Erythroblast (primary cell): ENCODE measurements at regions not wholly inside any gene's neighbourhood (a gene's known extent, or its start where the extent isn't known, plus 50 kb on each side); places are given as distances from the start of the nearest gene placed in this dataset.

Experiments used
- GATA1 ChIP-seq: IDR thresholded peaks from 2 replicates; pipeline ENCODE4 v1.6.1; 2011; ENCODE audit warnings: low read depth, mild to moderate bottlenecking, control low read depth, low read length, moderate library complexity
- POLR2A ChIP-seq: IDR thresholded peaks from 2 replicates; pipeline ENCODE4 v1.6.1; 2011; ENCODE audit warnings: mild to moderate bottlenecking, low read length

DNA sequence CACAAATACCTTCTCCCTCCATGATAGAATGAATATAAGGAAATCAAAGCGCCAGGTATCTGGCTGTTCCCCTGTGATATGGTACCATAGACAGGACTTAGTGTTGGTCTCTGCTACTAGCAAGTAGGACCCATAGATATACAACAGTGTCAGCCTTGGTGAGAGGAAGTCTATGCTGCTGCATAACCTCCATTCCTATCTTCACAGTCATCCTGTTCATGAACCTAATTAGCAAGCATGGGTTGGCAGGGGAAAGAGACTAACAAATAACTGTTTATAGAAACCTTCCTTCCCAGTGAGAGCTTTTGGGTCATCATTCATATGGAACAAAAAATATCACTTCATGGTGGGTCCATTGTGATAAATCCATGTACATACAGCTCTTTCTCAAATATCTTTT lies 188.9 kb upstream of the FAM98A start:
- TF ChIP-seq POLR2A (no peak), GATA1 (no peak)
